ENCODE measurements at regions not wholly inside any gene's neighbourhood (a gene's known extent, or its start where the extent isn't known, plus 50 kb on each side); places are given as distances from the start of the nearest gene placed in this dataset.

DNA sequence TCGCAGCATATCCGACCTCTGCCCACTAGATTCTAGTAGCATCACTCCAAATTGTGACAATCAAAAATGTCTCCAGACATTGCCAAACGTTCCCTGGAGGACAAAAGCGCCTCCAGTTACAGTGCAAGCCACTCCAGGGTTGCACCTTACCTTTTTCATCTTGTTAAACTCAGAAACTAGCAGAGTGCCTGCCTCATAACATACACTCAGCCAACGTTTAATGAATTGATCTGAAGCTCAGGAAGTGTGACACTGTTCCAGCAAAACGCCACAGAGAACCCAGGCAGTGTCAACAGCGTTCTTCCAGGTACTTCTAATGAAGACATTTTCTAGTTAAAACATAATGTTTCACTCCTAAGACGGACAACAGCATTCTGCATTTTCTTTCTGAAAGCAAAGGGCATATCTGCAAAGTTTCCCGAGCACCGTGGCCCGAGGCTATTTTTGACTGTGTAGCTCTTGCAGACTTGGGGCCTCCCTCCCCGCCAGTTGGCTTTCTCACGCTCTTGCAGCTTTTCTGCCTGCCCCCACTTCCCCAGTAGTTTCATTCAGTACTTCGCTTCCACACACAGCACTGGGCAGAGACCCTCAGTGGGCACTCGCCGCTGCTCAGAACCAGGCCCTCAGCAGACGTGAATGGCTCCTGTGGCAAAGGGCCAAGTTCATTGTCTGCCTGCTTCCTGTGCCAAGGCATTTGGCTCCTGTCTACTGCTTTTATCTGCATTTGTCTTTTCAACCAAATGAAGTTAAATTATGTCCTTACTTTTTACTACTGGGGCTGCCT lies 133.4 kb upstream of the TTC29 start:
- TF ChIP-seq CTCF (IDR thresholded peaks at IDR 0.05) (no peak), POLR2A (IDR thresholded peaks at IDR 0.05) (no peak)
